Keratinocyte (primary cell): ENCODE measurements at regions not wholly inside any gene's neighbourhood (a gene's known extent, or its start where the extent isn't known, plus 50 kb on each side); places are given as distances from the start of the nearest gene placed in this dataset.

Source experiments
- CTCF ChIP-seq, 3 experiments: IDR thresholded peaks in 1 of 3; conservative IDR thresholded peaks in 1 of 3; optimal IDR thresholded peaks in 1 of 3; 2 replicates in 2 of 3; 3 replicates in 1 of 3; pipeline versions ENCODE3 to v1.5.1; 2011; ENCODE audit warnings: low read length in 3 of 3, mild to moderate bottlenecking in 3 of 3, moderate library complexity in 2 of 3, control low read depth in 1 of 3, inconsistent platforms in 1 of 3; ENCODE audit not compliant: insufficient read depth in 2 of 3; ENCODE audit errors: extremely low read depth in 1 of 3
- EZH2 ChIP-seq: IDR thresholded peaks from one replicate; pipeline ENCODE4 v1.6.1; 2012; ENCODE audit warnings: inconsistent platforms, mild to moderate bottlenecking, low read length, moderate library complexity

- no peak for TF ChIP-seq CTCF (optimal IDR thresholded peaks at IDR 0.05 in 1 of 3, IDR thresholded peaks at IDR 0.05 in 1 of 3, conservative IDR thresholded peaks at IDR 0.05 in 1 of 3; ENCODE audit: extremely low read depth in 1 of 3, insufficient read depth in 2 of 3, low read length in 3 of 3)
- TF ChIP-seq EZH2, result no peak
Observed at GRCh38 chr1:80807981-80808380, 992.8 kb upstream of the ADGRL2 start.
